IMR-90 (cell line): ENCODE measurements at regions not wholly inside any gene's neighbourhood (a gene's known extent, or its start where the extent isn't known, plus 50 kb on each side); places are given as distances from the start of the nearest gene placed in this dataset.

Experiments
- ATAC-seq: fragments of 200-7000 bp; cut with Tn5 transposase; 2 replicates; pipeline ENCODE4 v1.9.1; 2020; ENCODE audit warnings: low read depth, mild to moderate bottlenecking, moderate library complexity
- BruUV-seq: library from RNA; stranded (reverse); fragments of 400-500 nt; replicated peaks from 2 replicates; lab custom pipeline; 2021; lab: Mats Ljungman, UMichigan
- CTCF ChIA-PET: fragments of 300-600 bp; formaldehyde crosslinking; extraction: SDS; loops from one replicate; lab custom pipeline; 2021; ENCODE audit warnings: antibody characterized with exemption; lab: Yijun Ruan, JAX
- POLR2A ChIA-PET: fragments of 300-600 bp; sonication (Branson Sonifier 250); formaldehyde crosslinking; loops from one replicate; lab custom pipeline; 2022; ENCODE audit warnings: antibody characterized with exemption; ENCODE audit not compliant: unreplicated experiment; lab: Charles Lee
- DNase-seq: peaks from one replicate; pipeline ENCODE4 v3.0.0; 2013
- H2AFZ ChIP-seq: replicated peaks from 2 replicates; pipeline ENCODE3; 2013; ENCODE audit warnings: low read length, mild to moderate bottlenecking; ENCODE audit not compliant: poor library complexity
- H2AK5ac ChIP-seq: 2 replicates; pipeline ENCODE4 v1.6.1; 2013; ENCODE audit warnings: low read depth, low read length, inconsistent platforms
- H2AK9ac ChIP-seq: replicated peaks from 2 replicates; pipeline ENCODE3; 2013; ENCODE audit warnings: mild to moderate bottlenecking, low read depth, low read length, moderate library complexity; ENCODE audit not compliant: poor library complexity
- H2BK120ac ChIP-seq: 2 replicates; pipeline ENCODE4 v1.6.1; 2013; ENCODE audit warnings: low read depth, low read length, inconsistent platforms
- H2BK15ac ChIP-seq: 3 replicates; pipeline ENCODE4 v1.6.1; 2013; ENCODE audit warnings: low read depth, low read length, inconsistent platforms
- H2BK20ac ChIP-seq: 2 replicates; pipeline ENCODE4 v1.6.1; 2013; ENCODE audit warnings: low read depth, mild to moderate bottlenecking, inconsistent platforms, low read length, moderate library complexity
- H2BK5ac ChIP-seq: 2 replicates; pipeline ENCODE4 v1.6.1; 2013; ENCODE audit warnings: mild to moderate bottlenecking, low read depth, low read length, inconsistent platforms; ENCODE audit not compliant: poor library complexity, severe bottlenecking
- H3K14ac ChIP-seq: replicated peaks from 2 replicates; pipeline ENCODE4 v1.6.1; 2013; ENCODE audit warnings: low read depth, low read length, inconsistent platforms
- H3K18ac ChIP-seq: 2 replicates; pipeline ENCODE4 v1.6.1; 2013; ENCODE audit warnings: low read depth, low read length, control low read depth
- H3K23ac ChIP-seq: 2 replicates; pipeline ENCODE4 v1.6.1; 2013; ENCODE audit warnings: low read depth, low read length, inconsistent platforms
- H3K27ac ChIP-seq: 2 replicates; pipeline ENCODE4 v1.5.1; 2013; ENCODE audit warnings: mild to moderate bottlenecking, control low read depth, low read length; ENCODE audit not compliant: insufficient read depth
- H3K27me3 ChIP-seq: 2 replicates; pipeline ENCODE4 v1.6.1; 2013; ENCODE audit warnings: low read length; ENCODE audit not compliant: control insufficient read depth, insufficient read depth
- H3K36me3 ChIP-seq: 2 replicates; pipeline ENCODE4 v1.6.1; 2013; ENCODE audit warnings: low read length, mixed read lengths; ENCODE audit not compliant: control insufficient read depth, insufficient read depth
- H3K4ac ChIP-seq: 2 replicates; pipeline ENCODE4 v1.6.1; 2013; ENCODE audit warnings: low read depth, low read length, inconsistent platforms
- H3K4me1 ChIP-seq: 2 replicates; pipeline ENCODE4 v1.6.1; 2013; ENCODE audit warnings: low read length, mixed read lengths; ENCODE audit not compliant: control insufficient read depth, insufficient read depth
- H3K4me2 ChIP-seq: 2 replicates; pipeline ENCODE4 v1.6.1; 2013; ENCODE audit warnings: low read depth, mild to moderate bottlenecking, control low read depth, low read length, moderate library complexity
- H3K4me3 ChIP-seq: 2 replicates; pipeline ENCODE4 v1.5.1; 2013; ENCODE audit warnings: low read depth, mild to moderate bottlenecking, control low read depth, low read length, moderate library complexity; ENCODE audit not compliant: insufficient read depth
- H3K56ac ChIP-seq: 2 replicates; pipeline ENCODE4 v1.6.1; 2013; ENCODE audit warnings: low read length, inconsistent platforms; ENCODE audit not compliant: insufficient read depth; ENCODE audit errors: extremely low read depth
- H3K79me1 ChIP-seq, 2 experiments: 2 replicates each; pipeline ENCODE4 v1.6.1; 2013; ENCODE audit warnings: low read length in 2 of 2, inconsistent platforms in 1 of 2, low read depth in 1 of 2
- H3K9ac ChIP-seq: 2 replicates; pipeline ENCODE4 v1.6.1; 2013; ENCODE audit warnings: low read depth, low read length, control low read depth
- H3K9me1 ChIP-seq: 2 replicates; pipeline ENCODE4 v1.6.1; 2013; ENCODE audit warnings: low read length, inconsistent platforms; ENCODE audit not compliant: insufficient read depth
- H3K9me3 ChIP-seq: 2 replicates; pipeline ENCODE4 v1.6.1; 2013; ENCODE audit warnings: low read length; ENCODE audit not compliant: control insufficient read depth, insufficient read depth
- H4K20me1 ChIP-seq: 2 replicates; pipeline ENCODE4 v1.6.1; 2013; ENCODE audit warnings: low read length, inconsistent platforms; ENCODE audit not compliant: insufficient read depth
- H4K5ac ChIP-seq: 2 replicates; pipeline ENCODE4 v1.6.1; 2013; ENCODE audit warnings: mild to moderate bottlenecking, low read depth, low read length, control low read depth
- H4K8ac ChIP-seq, 2 experiments: 2 replicates each; pipeline ENCODE4 v1.6.1; 2013; ENCODE audit warnings: low read depth in 2 of 2, low read length in 2 of 2, control low read depth in 1 of 2, inconsistent platforms in 1 of 2
- H4K91ac ChIP-seq: 2 replicates; pipeline ENCODE4 v1.6.1; 2013; ENCODE audit warnings: low read depth, low read length, inconsistent platforms; ENCODE audit not compliant: insufficient read depth
- CHD1 ChIP-seq: IDR thresholded peaks from 2 replicates; pipeline ENCODE4 v1.6.1; 2012; ENCODE audit warnings: low read depth, low read length, improper control_type of control experiment
- ELK1 ChIP-seq: fragments of 150-350 bp; IDR thresholded peaks from 2 replicates; pipeline ENCODE4 v1.6.1; 2016; ENCODE audit warnings: low read depth, mild to moderate bottlenecking, low read length, moderate library complexity, borderline replicate concordance
- MAFK ChIP-seq: IDR thresholded peaks from 2 replicates; pipeline ENCODE4 v1.6.1; 2012; ENCODE audit warnings: low read depth, low read length, improper control_type of control experiment
- MAZ ChIP-seq: IDR thresholded peaks from 2 replicates; pipeline ENCODE4 v1.6.1; 2012; ENCODE audit warnings: low read depth, mild to moderate bottlenecking, low read length, improper control_type of control experiment, moderate library complexity, borderline replicate concordance
- NFE2L2 ChIP-seq: fragments of 150-350 bp; IDR thresholded peaks from 2 replicates; pipeline ENCODE4 v1.6.1; 2016; ENCODE audit warnings: low read depth, mild to moderate bottlenecking, low read length
- RAD21 ChIP-seq: IDR thresholded peaks from 2 replicates; pipeline ENCODE4 v1.6.1; 2012; ENCODE audit warnings: low read length, improper control_type of control experiment
- RFX5 ChIP-seq: IDR thresholded peaks from 2 replicates; pipeline ENCODE4 v1.8.0; 2012; ENCODE audit warnings: low read depth, mild to moderate bottlenecking, low read length, moderate library complexity
- SMC3 ChIP-seq: fragments of 150-350 bp; IDR thresholded peaks from 2 replicates; pipeline ENCODE4 v1.6.1; 2016; ENCODE audit warnings: low read depth, mild to moderate bottlenecking, antibody characterized with exemption, low read length, moderate library complexity
- WGBS, 2 experiments: methylation state at CpG; one replicate each; pipeline versions ENCODE4 v1.1.5 to v1.1.7; 2013; ENCODE audit warnings: missing lambda C conversion rate in 2 of 2; ENCODE audit not compliant: insufficient read length in 1 of 2; ENCODE audit errors: extremely low coverage in 2 of 2; 5-methylcytosine and 5-hydroxymethylcytosine counted together
- dilution Hi-C: fragments of 300-500 bp; cut with HindIII; formaldehyde crosslinking; loops from one replicate; pipeline ENCODE4 v1.14.3; 2018; ENCODE audit warnings: low sequenced_read_pairs; ENCODE audit not compliant: unreplicated experiment
- in situ Hi-C: fragments of 300-500 bp; cut with MboI; formaldehyde crosslinking; loops from 3 replicates; pipeline ENCODE4 v1.14.3; 2019; ENCODE audit warnings: low sequenced_read_pairs, inconsistent platforms, mixed read lengths
- intact Hi-C: fragments of 100-400 bp; cut with micrococcal nuclease; formaldehyde crosslinking; loops from 2 replicates; pipeline ENCODE4 v1.10.0; 2022

GRCh38 chr9:124197177-124198095 is 60.3 kb upstream of the NEK6 start:
- dilution Hi-C loops: no loop called here
- Histone ChIP-seq H2AK9ac (no peak overlapping the region), H3K18ac (no peak overlapping the region), H3K79me1 (no peaks in the 10 kb centered on the region), H3K9ac (no peak overlapping the region), H3K9me3 (peaks cover 8% of the 10 kb centered on the region), H4K5ac (no peak overlapping the region), H3K56ac (no peak overlapping the region), H4K20me1 (no peaks in the 10 kb centered on the region), H2BK15ac (no peak overlapping the region), H3K23ac (no peak overlapping the region), H4K8ac (no peak overlapping the region), H3K4me3 (no peak overlapping the region), H3K4me1 (no peaks in the 10 kb centered on the region), H2AK5ac (no peak overlapping the region), H3K4ac (no peak overlapping the region), H2BK120ac (no peak overlapping the region), H3K9me1 (no peaks in the 10 kb centered on the region), H3K36me3 (no peaks in the 10 kb centered on the region), H3K27ac (no peak overlapping the region), H4K91ac (no peak overlapping the region), H3K4me2 (no peak overlapping the region), H2AFZ (no peak overlapping the region), H3K27me3 (peaks cover 21% of the 10 kb centered on the region), H2BK20ac (no peak overlapping the region), H3K14ac (no peak overlapping the region), H2BK5ac (no peak overlapping the region)
- BruUV-seq: no TSS peak
- in situ Hi-C loops: no loop called here
- ChIA-PET CTCF (no interaction called here), POLR2A (interaction anchor here (0.6 to 0.7 kb wide), 2 partner anchors 62 to 538 kb away, joined by 3 to 10 read pairs; no protein-coding TSS in a partner anchor)
- intact Hi-C loops: no loop called here
- no CpG with 5 or more reads among the region's 14 CpGs for WGBS, 2 experiments
- TF ChIP-seq CHD1 (no peak), ELK1 (no peak), RAD21 (no peak), NFE2L2 (no peak), RFX5 (no peak), SMC3 (no peak), MAFK (no peak), MAZ (no peak)
- no peak for ATAC-seq
- no peak for DNase-seq
